H1 (cell line): ENCODE measurements at regions not wholly inside any gene's neighbourhood (a gene's known extent, or its start where the extent isn't known, plus 50 kb on each side); places are given as distances from the start of the nearest gene placed in this dataset.

ENCODE experiments used
- CTCF ChIA-PET: fragments of 300-600 bp; sonication (Branson Sonifier 250); formaldehyde crosslinking; loops from one replicate; lab custom pipeline; 2021; ENCODE audit not compliant: partially characterized antibody; lab: Charles Lee
- POLR2A ChIA-PET: fragments of 300-600 bp; sonication (Branson Sonifier 250); formaldehyde crosslinking; loops from one replicate; lab custom pipeline; 2021; ENCODE audit warnings: inconsistent platforms; ENCODE audit not compliant: partially characterized antibody; lab: Charles Lee
- DNase-seq, 2 experiments: peaks; one replicate each; pipeline versions ENCODE4 v3.0.0 to v3.0.0-alpha.2; 2010 to 2022; ENCODE audit warnings: low spot score in 2 of 2, low read depth in 1 of 2, mixed read lengths in 1 of 2
- FAIRE-seq: peaks from 2 replicates; lab custom pipeline; 2011; peaks lifted over from hg19 to GRCh38; lab: Jason Lieb, UNC
- H2AFZ ChIP-seq: 2 replicates; pipeline ENCODE4 v1.8.1; 2012; ENCODE audit warnings: low read length, inconsistent platforms
- H2AK5ac ChIP-seq: 2 replicates; pipeline ENCODE4 v1.6.1; 2013; ENCODE audit warnings: low read depth, low read length
- H2BK120ac ChIP-seq: replicated peaks from 2 replicates; pipeline ENCODE3; 2013; ENCODE audit warnings: low read depth, low read length, inconsistent platforms
- H2BK12ac ChIP-seq: 2 replicates; pipeline ENCODE4 v1.6.1; 2013; ENCODE audit warnings: low read depth, low read length
- H2BK15ac ChIP-seq: 2 replicates; pipeline ENCODE4 v1.6.1; 2013; ENCODE audit warnings: low read length
- H2BK20ac ChIP-seq: 2 replicates; pipeline ENCODE4 v1.6.1; 2013; ENCODE audit warnings: low read length
- H2BK5ac ChIP-seq: 2 replicates; pipeline ENCODE4 v1.6.1; 2013; ENCODE audit warnings: low read depth, low read length
- H3K14ac ChIP-seq: 2 replicates; pipeline ENCODE4 v1.6.1; 2013; ENCODE audit warnings: inconsistent platforms; ENCODE audit not compliant: insufficient read length
- H3K18ac ChIP-seq: 2 replicates; pipeline ENCODE4 v1.6.1; 2013; ENCODE audit warnings: low read length; ENCODE audit errors: extremely low read depth
- H3K23ac ChIP-seq: 2 replicates; pipeline ENCODE4 v1.6.1; 2013; ENCODE audit warnings: inconsistent platforms; ENCODE audit not compliant: insufficient read length
- H3K23me2 ChIP-seq: 2 replicates; pipeline ENCODE4 v1.6.1; 2013; ENCODE audit warnings: low read depth, low read length
- H3K27ac ChIP-seq: 2 replicates; pipeline ENCODE4 v1.6.1; 2011; ENCODE audit warnings: low read depth, low read length, inconsistent platforms
- H3K27me3 ChIP-seq, 4 experiments: replicated peaks in 1 of 4; 1 replicate in 1 of 4; 2 replicates in 3 of 4; pipeline versions ENCODE4 v1.6.1 to v1.8.1; 2011 to 2013; ENCODE audit warnings: low read length in 3 of 4, mild to moderate bottlenecking in 3 of 4, inconsistent platforms in 2 of 4, mixed read lengths in 2 of 4, moderate library complexity in 1 of 4; ENCODE audit not compliant: control insufficient read depth in 3 of 4, insufficient read depth in 3 of 4; ENCODE audit errors: extremely low read depth in 1 of 4
- H3K36me3 ChIP-seq, 4 experiments: 2 replicates each; pipeline versions ENCODE4 v1.6.1 to v1.8.1; 2011 to 2013; ENCODE audit warnings: mild to moderate bottlenecking in 4 of 4, low read length in 3 of 4, moderate library complexity in 2 of 4, control low read depth in 1 of 4, inconsistent platforms in 1 of 4; ENCODE audit not compliant: insufficient read depth in 4 of 4, control insufficient read depth in 2 of 4
- H3K4ac ChIP-seq: replicated peaks from 2 replicates; pipeline ENCODE3; 2013; ENCODE audit warnings: low read length, low read depth, mixed read lengths, inconsistent platforms; ENCODE audit not compliant: insufficient read length
- H3K4me1 ChIP-seq, 4 experiments: replicated peaks in 1 of 4; 1 replicate in 1 of 4; 2 replicates in 3 of 4; pipeline versions ENCODE4 v1.6.1 to v1.8.1; 2011 to 2013; ENCODE audit warnings: low read length in 3 of 4, inconsistent platforms in 2 of 4, mixed read lengths in 1 of 4; ENCODE audit not compliant: insufficient read depth in 4 of 4, control insufficient read depth in 3 of 4
- H3K4me2 ChIP-seq, 2 experiments: 2 replicates each; pipeline versions ENCODE4 v1.6.1 to v1.8.1; 2011 to 2013; ENCODE audit warnings: low read depth in 2 of 2, low read length in 2 of 2, control low read depth in 1 of 2, inconsistent platforms in 1 of 2, mild to moderate bottlenecking in 1 of 2; ENCODE audit not compliant: insufficient read depth in 1 of 2
- H3K4me3 ChIP-seq, 4 experiments: fragments of 200-600, 300-600 bp in 1 of 4; sonication (generic), shearing (Covaris generic), sonication (Bioruptor Twin) in 1 of 4; 2 replicates each; pipeline versions ENCODE4 v1.5.1 to v1.8.1; 2011 to 2016; ENCODE audit warnings: low read length in 4 of 4, low read depth in 3 of 4, control low read depth in 2 of 4, inconsistent platforms in 2 of 4, mild to moderate bottlenecking in 2 of 4, mixed read lengths in 1 of 4, moderate library complexity in 1 of 4; ENCODE audit not compliant: insufficient read depth in 2 of 4; ENCODE audit errors: extremely low read depth in 1 of 4
- H3K56ac ChIP-seq: replicated peaks from 2 replicates; pipeline ENCODE3; 2013; ENCODE audit warnings: low read depth, mild to moderate bottlenecking, mixed read lengths, low read length, inconsistent platforms; ENCODE audit not compliant: insufficient read length
- H3K79me1 ChIP-seq: 2 replicates; pipeline ENCODE4 v1.6.1; 2013; ENCODE audit warnings: low read depth, low read length, control low read depth
- H3K79me2 ChIP-seq, 2 experiments: 2 replicates each; pipeline versions ENCODE4 v1.6.1 to v1.8.1; 2012 to 2013; ENCODE audit warnings: low read length in 2 of 2, mild to moderate bottlenecking in 2 of 2, inconsistent platforms in 1 of 2; ENCODE audit not compliant: insufficient read depth in 2 of 2, control insufficient read depth in 1 of 2
- H3K9ac ChIP-seq, 4 experiments: replicated peaks in 1 of 4; 1 replicate in 1 of 4; 2 replicates in 3 of 4; pipeline versions ENCODE4 v1.6.1 to v1.8.1; 2011 to 2013; ENCODE audit warnings: low read depth in 3 of 4, low read length in 3 of 4, control low read depth in 2 of 4, mild to moderate bottlenecking in 2 of 4, moderate library complexity in 2 of 4, inconsistent platforms in 1 of 4; ENCODE audit errors: extremely low read depth in 1 of 4
- H3K9me3 ChIP-seq, 2 experiments: 2 replicates each; pipeline versions ENCODE4 v1.6.1 to v1.8.1; 2012 to 2013; ENCODE audit warnings: mild to moderate bottlenecking in 2 of 2, moderate library complexity in 2 of 2, control low read depth in 1 of 2, inconsistent platforms in 1 of 2, low read depth in 1 of 2, low read length in 1 of 2, mixed read lengths in 1 of 2; ENCODE audit not compliant: insufficient read depth in 2 of 2
- H4K20me1 ChIP-seq, 2 experiments: replicated peaks in 1 of 2; 2 replicates each; pipeline versions ENCODE3 to v1.8.1; 2011 to 2013; ENCODE audit warnings: inconsistent platforms in 2 of 2, low read length in 2 of 2, mild to moderate bottlenecking in 1 of 2; ENCODE audit not compliant: insufficient read depth in 2 of 2, control insufficient read depth in 1 of 2
- H4K5ac ChIP-seq: 2 replicates; pipeline ENCODE4 v1.6.1; 2013; ENCODE audit warnings: low read length, low read depth, mixed read lengths, inconsistent platforms; ENCODE audit not compliant: insufficient read length
- H4K8ac ChIP-seq: 2 replicates; pipeline ENCODE4 v1.8.0; 2013; ENCODE audit warnings: mild to moderate bottlenecking, moderate library complexity, low read length, inconsistent platforms; ENCODE audit not compliant: insufficient read depth; ENCODE audit errors: extremely low read depth
- H4K91ac ChIP-seq: replicated peaks from 2 replicates; pipeline ENCODE3; 2013; ENCODE audit warnings: low read length, mixed read lengths, inconsistent platforms; ENCODE audit not compliant: insufficient read length
- TF ChIP-seq, protein P1 (sequence below): fragments of 300-600 bp; sonication (generic); IDR thresholded peaks from 2 replicates; pipeline ENCODE4 v1.7.1; 2012; ENCODE audit warnings: low read length, moderate library complexity, mild to moderate bottlenecking, inconsistent platforms; ENCODE audit not compliant: insufficient replicate concordance

- POLR2A ChIA-PET: no interaction called here
- Histone ChIP-seq H2BK5ac (no peak overlapping the region), H4K20me1 (no peaks in the 10 kb centered on the region)
- TF ChIP-seq, protein P1, sequence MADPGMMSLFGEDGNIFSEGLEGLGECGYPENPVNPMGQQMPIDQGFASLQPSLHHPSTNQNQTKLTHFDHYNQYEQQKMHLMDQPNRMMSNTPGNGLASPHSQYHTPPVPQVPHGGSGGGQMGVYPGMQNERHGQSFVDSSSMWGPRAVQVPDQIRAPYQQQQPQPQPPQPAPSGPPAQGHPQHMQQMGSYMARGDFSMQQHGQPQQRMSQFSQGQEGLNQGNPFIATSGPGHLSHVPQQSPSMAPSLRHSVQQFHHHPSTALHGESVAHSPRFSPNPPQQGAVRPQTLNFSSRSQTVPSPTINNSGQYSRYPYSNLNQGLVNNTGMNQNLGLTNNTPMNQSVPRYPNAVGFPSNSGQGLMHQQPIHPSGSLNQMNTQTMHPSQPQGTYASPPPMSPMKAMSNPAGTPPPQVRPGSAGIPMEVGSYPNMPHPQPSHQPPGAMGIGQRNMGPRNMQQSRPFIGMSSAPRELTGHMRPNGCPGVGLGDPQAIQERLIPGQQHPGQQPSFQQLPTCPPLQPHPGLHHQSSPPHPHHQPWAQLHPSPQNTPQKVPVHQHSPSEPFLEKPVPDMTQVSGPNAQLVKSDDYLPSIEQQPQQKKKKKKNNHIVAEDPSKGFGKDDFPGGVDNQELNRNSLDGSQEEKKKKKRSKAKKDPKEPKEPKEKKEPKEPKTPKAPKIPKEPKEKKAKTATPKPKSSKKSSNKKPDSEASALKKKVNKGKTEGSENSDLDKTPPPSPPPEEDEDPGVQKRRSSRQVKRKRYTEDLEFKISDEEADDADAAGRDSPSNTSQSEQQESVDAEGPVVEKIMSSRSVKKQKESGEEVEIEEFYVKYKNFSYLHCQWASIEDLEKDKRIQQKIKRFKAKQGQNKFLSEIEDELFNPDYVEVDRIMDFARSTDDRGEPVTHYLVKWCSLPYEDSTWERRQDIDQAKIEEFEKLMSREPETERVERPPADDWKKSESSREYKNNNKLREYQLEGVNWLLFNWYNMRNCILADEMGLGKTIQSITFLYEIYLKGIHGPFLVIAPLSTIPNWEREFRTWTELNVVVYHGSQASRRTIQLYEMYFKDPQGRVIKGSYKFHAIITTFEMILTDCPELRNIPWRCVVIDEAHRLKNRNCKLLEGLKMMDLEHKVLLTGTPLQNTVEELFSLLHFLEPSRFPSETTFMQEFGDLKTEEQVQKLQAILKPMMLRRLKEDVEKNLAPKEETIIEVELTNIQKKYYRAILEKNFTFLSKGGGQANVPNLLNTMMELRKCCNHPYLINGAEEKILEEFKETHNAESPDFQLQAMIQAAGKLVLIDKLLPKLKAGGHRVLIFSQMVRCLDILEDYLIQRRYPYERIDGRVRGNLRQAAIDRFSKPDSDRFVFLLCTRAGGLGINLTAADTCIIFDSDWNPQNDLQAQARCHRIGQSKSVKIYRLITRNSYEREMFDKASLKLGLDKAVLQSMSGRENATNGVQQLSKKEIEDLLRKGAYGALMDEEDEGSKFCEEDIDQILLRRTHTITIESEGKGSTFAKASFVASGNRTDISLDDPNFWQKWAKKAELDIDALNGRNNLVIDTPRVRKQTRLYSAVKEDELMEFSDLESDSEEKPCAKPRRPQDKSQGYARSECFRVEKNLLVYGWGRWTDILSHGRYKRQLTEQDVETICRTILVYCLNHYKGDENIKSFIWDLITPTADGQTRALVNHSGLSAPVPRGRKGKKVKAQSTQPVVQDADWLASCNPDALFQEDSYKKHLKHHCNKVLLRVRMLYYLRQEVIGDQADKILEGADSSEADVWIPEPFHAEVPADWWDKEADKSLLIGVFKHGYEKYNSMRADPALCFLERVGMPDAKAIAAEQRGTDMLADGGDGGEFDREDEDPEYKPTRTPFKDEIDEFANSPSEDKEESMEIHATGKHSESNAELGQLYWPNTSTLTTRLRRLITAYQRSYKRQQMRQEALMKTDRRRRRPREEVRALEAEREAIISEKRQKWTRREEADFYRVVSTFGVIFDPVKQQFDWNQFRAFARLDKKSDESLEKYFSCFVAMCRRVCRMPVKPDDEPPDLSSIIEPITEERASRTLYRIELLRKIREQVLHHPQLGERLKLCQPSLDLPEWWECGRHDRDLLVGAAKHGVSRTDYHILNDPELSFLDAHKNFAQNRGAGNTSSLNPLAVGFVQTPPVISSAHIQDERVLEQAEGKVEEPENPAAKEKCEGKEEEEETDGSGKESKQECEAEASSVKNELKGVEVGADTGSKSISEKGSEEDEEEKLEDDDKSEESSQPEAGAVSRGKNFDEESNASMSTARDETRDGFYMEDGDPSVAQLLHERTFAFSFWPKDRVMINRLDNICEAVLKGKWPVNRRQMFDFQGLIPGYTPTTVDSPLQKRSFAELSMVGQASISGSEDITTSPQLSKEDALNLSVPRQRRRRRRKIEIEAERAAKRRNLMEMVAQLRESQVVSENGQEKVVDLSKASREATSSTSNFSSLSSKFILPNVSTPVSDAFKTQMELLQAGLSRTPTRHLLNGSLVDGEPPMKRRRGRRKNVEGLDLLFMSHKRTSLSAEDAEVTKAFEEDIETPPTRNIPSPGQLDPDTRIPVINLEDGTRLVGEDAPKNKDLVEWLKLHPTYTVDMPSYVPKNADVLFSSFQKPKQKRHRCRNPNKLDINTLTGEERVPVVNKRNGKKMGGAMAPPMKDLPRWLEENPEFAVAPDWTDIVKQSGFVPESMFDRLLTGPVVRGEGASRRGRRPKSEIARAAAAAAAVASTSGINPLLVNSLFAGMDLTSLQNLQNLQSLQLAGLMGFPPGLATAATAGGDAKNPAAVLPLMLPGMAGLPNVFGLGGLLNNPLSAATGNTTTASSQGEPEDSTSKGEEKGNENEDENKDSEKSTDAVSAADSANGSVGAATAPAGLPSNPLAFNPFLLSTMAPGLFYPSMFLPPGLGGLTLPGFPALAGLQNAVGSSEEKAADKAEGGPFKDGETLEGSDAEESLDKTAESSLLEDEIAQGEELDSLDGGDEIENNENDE: no peak
Measured at GRCh38 chr3:148100476-148100875, 597.2 kb upstream of the AGTR1 start.

More at GRCh38 chr3:148100476-148100875, 597.2 kb upstream of the AGTR1 start:
- H3K9ac ChIP-seq: no peak overlapping the region
- no peak overlapping the region for H4K5ac ChIP-seq
- H3K27me3 ChIP-seq: no peaks in the 10 kb centered on the region
- no peak overlapping the region for H3K27ac ChIP-seq
- H4K91ac ChIP-seq: no peak overlapping the region
- H3K36me3 ChIP-seq: no peaks in the 10 kb centered on the region
- no peak overlapping the region for H3K14ac ChIP-seq
- no peak overlapping the region for H2BK15ac ChIP-seq
- H3K18ac ChIP-seq: no peak overlapping the region
- no peak overlapping the region for H3K4me2 ChIP-seq
- H4K8ac ChIP-seq: no peak overlapping the region
- no peak overlapping the region for H3K56ac ChIP-seq
- no peak overlapping the region for H3K4me3 ChIP-seq
- FAIRE-seq (no peak), DNase-seq (no peak)
- H2BK20ac ChIP-seq: no peak overlapping the region
- no peaks in the 10 kb centered on the region for H3K79me2 ChIP-seq
- H2BK12ac ChIP-seq: no peak overlapping the region
- no peak overlapping the region for H2BK120ac ChIP-seq
- no peak overlapping the region for H3K4ac ChIP-seq
- CTCF ChIA-PET: interaction anchor here (0.6 kb wide), 2 partner anchors 15 to 18 kb away, joined by 3 read pairs; no protein-coding TSS in a partner anchor
- no peaks in the 10 kb centered on the region for H3K23me2 ChIP-seq
- no peak overlapping the region for H2AFZ ChIP-seq
- H3K9me3 ChIP-seq: no peaks in the 10 kb centered on the region
- H3K79me1 ChIP-seq: no peaks in the 10 kb centered on the region
- no peak overlapping the region for H3K23ac ChIP-seq
- 0 out of 7 replicates have a peak, but pooled peaks cover 0 to 2% (median 0%) of the 10 kb centered on the region in 4 experiments for H3K4me1 ChIP-seq
- H2AK5ac ChIP-seq: no peak overlapping the region
